Smooth muscle cell (in vitro differentiated cells): ENCODE measurements at regions not wholly inside any gene's neighbourhood (a gene's known extent, or its start where the extent isn't known, plus 50 kb on each side); places are given as distances from the start of the nearest gene placed in this dataset.

ENCODE experiments used
- DNase-seq: peaks from one replicate; lab custom pipeline; 2025; ENCODE audit not compliant: unreplicated experiment; lab: John Stamatoyannopoulos, UW
- H2AFZ ChIP-seq: fragments of 200-600 bp; sonication (generic); 2 replicates; pipeline ENCODE4 v1.6.0; 2016; ENCODE audit warnings: antibody characterized with exemption, low read depth, mild to moderate bottlenecking
- H3F3A ChIP-seq: fragments of 200-600 bp; sonication (generic); 2 replicates; pipeline ENCODE4 v1.6.0; 2017; ENCODE audit warnings: antibody characterized with exemption, low read depth
- H3K27ac ChIP-seq: fragments of 200-600 bp; sonication (generic); 2 replicates; pipeline ENCODE4 v1.5.1; 2016; ENCODE audit warnings: low read depth, mild to moderate bottlenecking
- H3K27me3 ChIP-seq: fragments of 200-600 bp; sonication (generic); 2 replicates; pipeline ENCODE4 v1.6.1; 2016; ENCODE audit warnings: low read depth, mild to moderate bottlenecking
- H3K36me3 ChIP-seq: fragments of 200-600 bp; sonication (generic); 2 replicates; pipeline ENCODE4 v1.5.1; 2016; ENCODE audit warnings: low read depth
- H3K4me1 ChIP-seq: fragments of 200-600 bp; sonication (generic); 2 replicates; pipeline ENCODE4 v1.5.1; 2016; ENCODE audit warnings: low read depth
- H3K4me2 ChIP-seq: fragments of 200-600 bp; sonication (generic); 2 replicates; pipeline ENCODE4 v1.6.0; 2016; ENCODE audit warnings: mild to moderate bottlenecking
- H3K4me3 ChIP-seq: fragments of 200-600 bp; sonication (generic); 2 replicates; pipeline ENCODE4 v1.5.1; 2016; ENCODE audit warnings: mild to moderate bottlenecking
- H3K79me2 ChIP-seq: fragments of 200-600 bp; sonication (generic); 2 replicates; pipeline ENCODE4 v1.6.0; 2016; ENCODE audit warnings: low read depth, mild to moderate bottlenecking
- H3K9ac ChIP-seq: fragments of 200-600 bp; sonication (generic); 2 replicates; pipeline ENCODE4 v1.6.0; 2016; ENCODE audit warnings: low read depth
- H3K9me3 ChIP-seq: fragments of 200-600 bp; sonication (generic); replicated peaks from 2 replicates; pipeline ENCODE4 v1.5.1; 2016; ENCODE audit warnings: low read depth
- H4K20me1 ChIP-seq: fragments of 200-600 bp; sonication (generic); 2 replicates; pipeline ENCODE4 v1.6.0; 2016; ENCODE audit warnings: low read depth
- WGBS: methylation state at CpG from one replicate; pipeline ENCODE4 v1.1.7; 2016; ENCODE audit warnings: low lambda C conversion rate; 5-methylcytosine and 5-hydroxymethylcytosine counted together
- TF ChIP-seq, protein P1 (sequence below): fragments of 200-600 bp; sonication (generic); IDR thresholded peaks from 2 replicates; pipeline ENCODE4 v1.5.1; 2017; ENCODE audit warnings: borderline replicate concordance, mild to moderate bottlenecking, antibody characterized with exemption; ENCODE audit not compliant: insufficient read depth, poor library complexity, severe bottlenecking

DNA sequence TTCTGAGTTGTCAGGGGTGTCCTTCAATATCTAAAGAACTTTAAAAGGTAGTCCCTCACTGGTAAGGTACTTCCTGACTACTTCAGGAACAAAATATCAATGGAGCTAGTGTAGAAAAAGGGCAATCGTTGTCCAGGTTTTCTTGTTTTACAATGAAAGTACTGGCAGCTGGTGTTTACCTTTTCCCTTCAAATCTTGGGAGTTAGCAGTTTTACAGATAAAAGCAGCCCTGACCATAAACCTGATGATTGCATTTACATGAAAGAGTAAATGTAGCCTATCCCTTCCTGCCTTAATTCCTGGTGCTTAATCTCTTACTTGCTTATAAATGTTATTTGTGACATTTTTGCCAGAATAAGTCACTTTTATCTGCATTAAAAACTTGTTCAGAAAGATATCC lies 559.9 kb upstream of the ARPP21 start:
- Histone ChIP-seq H3K36me3 (no peaks in the 10 kb centered on the region), H3K4me1 (no peaks in the 10 kb centered on the region), H3K9ac (no peak overlapping the region), H3K27ac (no peak overlapping the region), H3K79me2 (no peaks in the 10 kb centered on the region), H3K9me3 (no peaks in the 10 kb centered on the region), H3K4me2 (no peak overlapping the region), H4K20me1 (no peaks in the 10 kb centered on the region), H3K27me3 (no peaks in the 10 kb centered on the region), H2AFZ (no peak overlapping the region), H3K4me3 (no peak overlapping the region), H3F3A (no peaks in the 10 kb centered on the region)
- TF ChIP-seq, protein P1, sequence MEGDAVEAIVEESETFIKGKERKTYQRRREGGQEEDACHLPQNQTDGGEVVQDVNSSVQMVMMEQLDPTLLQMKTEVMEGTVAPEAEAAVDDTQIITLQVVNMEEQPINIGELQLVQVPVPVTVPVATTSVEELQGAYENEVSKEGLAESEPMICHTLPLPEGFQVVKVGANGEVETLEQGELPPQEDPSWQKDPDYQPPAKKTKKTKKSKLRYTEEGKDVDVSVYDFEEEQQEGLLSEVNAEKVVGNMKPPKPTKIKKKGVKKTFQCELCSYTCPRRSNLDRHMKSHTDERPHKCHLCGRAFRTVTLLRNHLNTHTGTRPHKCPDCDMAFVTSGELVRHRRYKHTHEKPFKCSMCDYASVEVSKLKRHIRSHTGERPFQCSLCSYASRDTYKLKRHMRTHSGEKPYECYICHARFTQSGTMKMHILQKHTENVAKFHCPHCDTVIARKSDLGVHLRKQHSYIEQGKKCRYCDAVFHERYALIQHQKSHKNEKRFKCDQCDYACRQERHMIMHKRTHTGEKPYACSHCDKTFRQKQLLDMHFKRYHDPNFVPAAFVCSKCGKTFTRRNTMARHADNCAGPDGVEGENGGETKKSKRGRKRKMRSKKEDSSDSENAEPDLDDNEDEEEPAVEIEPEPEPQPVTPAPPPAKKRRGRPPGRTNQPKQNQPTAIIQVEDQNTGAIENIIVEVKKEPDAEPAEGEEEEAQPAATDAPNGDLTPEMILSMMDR, result no peak
- WGBS, result 69% methylated on average over 1 of the region's 1 CpG
- no peak for DNase-seq

DNA sequence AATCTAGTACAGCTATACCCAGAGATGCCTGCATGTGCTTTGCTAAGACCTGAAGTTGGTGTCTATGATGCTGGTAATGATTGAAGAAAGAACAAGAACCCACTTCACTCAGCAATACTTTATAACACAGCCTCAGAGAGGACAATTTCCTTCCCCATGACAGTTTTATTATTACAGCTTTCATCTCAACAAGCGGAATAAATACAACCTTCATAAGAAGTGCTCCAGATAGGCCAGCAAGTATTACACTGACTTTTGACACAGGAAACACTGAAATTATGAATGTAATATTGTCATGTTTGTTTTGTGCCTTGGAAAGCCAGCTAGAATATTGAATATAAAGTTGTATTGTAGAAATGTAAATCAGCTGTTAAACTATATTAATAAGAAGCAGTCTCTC lies 557.4 kb upstream of the ARPP21 start:
- Histone ChIP-seq H3F3A (no peaks in the 10 kb centered on the region), H3K27ac (no peak overlapping the region), H2AFZ (no peak overlapping the region), H3K9me3 (no peaks in the 10 kb centered on the region), H3K4me2 (no peak overlapping the region), H3K4me1 (no peaks in the 10 kb centered on the region), H3K36me3 (no peaks in the 10 kb centered on the region), H3K79me2 (no peaks in the 10 kb centered on the region), H3K27me3 (no peaks in the 10 kb centered on the region), H3K9ac (no peak overlapping the region), H3K4me3 (no peak overlapping the region), H4K20me1 (no peaks in the 10 kb centered on the region)
- TF ChIP-seq, protein P1, result no peak
- WGBS, result 95% methylated on average over 1 of the region's 1 CpG
- no peak for DNase-seq

DNA sequence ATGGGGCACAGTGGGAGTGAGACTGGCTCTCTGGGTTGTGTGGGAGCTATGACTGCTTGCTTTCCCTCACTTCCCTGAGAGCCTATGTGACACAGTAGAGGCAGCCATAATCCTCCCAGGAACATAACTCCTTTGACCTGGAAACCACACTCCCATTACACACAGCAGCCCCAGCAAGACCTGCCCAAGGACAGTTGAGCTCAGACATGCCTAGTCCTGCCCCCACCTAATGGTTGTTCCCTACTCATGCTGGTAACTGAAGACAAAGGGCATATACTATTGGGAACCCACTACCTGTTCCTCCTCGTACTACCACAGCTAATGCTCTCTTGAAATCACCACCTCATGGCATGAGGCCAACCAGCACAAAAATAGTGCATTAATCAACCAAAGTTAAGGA lies 550.4 kb upstream of the ARPP21 start:
- no peak for DNase-seq
- Histone ChIP-seq H3K4me1 (no peaks in the 10 kb centered on the region), H3K27me3 (no peaks in the 10 kb centered on the region), H3K9me3 (peaks cover 5% of the 10 kb centered on the region), H3K79me2 (no peaks in the 10 kb centered on the region), H3K4me2 (no peak overlapping the region), H2AFZ (no peak overlapping the region), H3F3A (no peaks in the 10 kb centered on the region), H3K27ac (no peak overlapping the region), H3K4me3 (no peak overlapping the region), H3K9ac (no peak overlapping the region), H3K36me3 (no peaks in the 10 kb centered on the region), H4K20me1 (no peaks in the 10 kb centered on the region)
- WGBS, result 74% methylated on average over 1 of the region's 1 CpG
- TF ChIP-seq, protein P1, result no peak

DNA sequence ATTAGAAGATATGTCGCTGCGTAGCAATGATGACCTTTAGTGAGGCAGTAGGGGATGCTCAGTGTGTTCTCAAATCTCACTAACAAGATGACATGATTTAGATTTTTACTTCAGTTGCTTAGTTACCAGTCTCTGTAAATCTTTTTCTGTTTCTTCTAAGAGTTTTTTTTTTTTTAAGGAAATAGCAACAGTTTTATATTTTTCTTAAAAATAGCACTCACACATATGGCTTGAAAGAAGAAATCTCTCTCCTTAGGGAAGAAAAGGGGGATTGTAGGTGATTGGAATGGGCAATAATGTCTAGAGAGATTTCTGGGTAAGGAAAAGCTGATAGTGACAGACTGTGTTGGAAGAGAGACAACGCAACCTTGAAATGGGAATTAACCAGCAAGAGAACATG lies 524.6 kb upstream of the ARPP21 start:
- no peak overlapping the region for H3K27ac ChIP-seq
- TF ChIP-seq, protein P1, result no peak
- no peak overlapping the region for H2AFZ ChIP-seq
- no peaks in the 10 kb centered on the region for H4K20me1 ChIP-seq
- no peak for DNase-seq
- no peaks in the 10 kb centered on the region for H3K4me1 ChIP-seq
- no peak overlapping the region for H3K9ac ChIP-seq
- H3K79me2 ChIP-seq, result no peaks in the 10 kb centered on the region
- H3F3A ChIP-seq, result no peaks in the 10 kb centered on the region
- no peak overlapping the region for H3K4me3 ChIP-seq
- H3K27me3 ChIP-seq, result no peaks in the 10 kb centered on the region
- H3K9me3 ChIP-seq, result no peaks in the 10 kb centered on the region
- H3K36me3 ChIP-seq, result no peaks in the 10 kb centered on the region
- H3K4me2 ChIP-seq, result no peak overlapping the region
- WGBS, result 94% methylated on average over 3 of the region's 3 CpGs
